22Rv1 (cell line): ENCODE measurements at regions not wholly inside any gene's neighbourhood (a gene's known extent, or its start where the extent isn't known, plus 50 kb on each side); places are given as distances from the start of the nearest gene placed in this dataset.

Source experiments
- CTCF ChIP-seq: fragments of 450-650 bp; IDR thresholded peaks from 2 replicates; pipeline ENCODE4 v1.5.1; 2017; ENCODE audit warnings: mild to moderate bottlenecking
- ZFX ChIP-seq: fragments of 450-650 bp; IDR thresholded peaks from 2 replicates; pipeline ENCODE4 v1.6.1; 2017; ENCODE audit warnings: antibody characterized with exemption, borderline replicate concordance

DNA sequence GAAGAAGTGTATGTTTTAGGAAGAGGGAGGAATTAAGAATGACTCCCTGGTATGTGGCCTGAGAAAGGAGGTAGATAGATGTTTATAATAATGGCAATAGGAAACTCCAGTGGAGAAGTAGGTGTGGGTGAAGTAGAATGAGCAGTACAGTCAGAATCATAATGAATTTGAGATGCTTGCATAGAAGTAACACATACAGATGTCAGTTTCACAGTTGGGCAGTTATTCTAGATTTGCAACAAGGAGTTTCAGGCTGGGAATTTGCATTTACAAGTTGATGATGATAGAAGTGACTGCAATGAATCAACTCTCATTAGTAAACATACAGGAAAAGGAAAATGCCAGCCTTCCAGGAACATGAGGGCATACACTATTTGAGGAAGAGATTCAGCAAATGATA, 149.0 kb downstream of the SLITRK1 start:
- TF ChIP-seq CTCF = no peak
- no peak for TF ChIP-seq ZFX
